GM18519 (cell line): ENCODE measurements at regions not wholly inside any gene's neighbourhood (a gene's known extent, or its start where the extent isn't known, plus 50 kb on each side); places are given as distances from the start of the nearest gene placed in this dataset.

Experiments used
- ATAC-seq: cut with Tn5 transposase; IDR thresholded peaks from one replicate; pipeline ENCODE4 v1.9.1; 2021; ENCODE audit warnings: mild to moderate bottlenecking, moderate library complexity; ENCODE audit not compliant: unreplicated experiment, low FRiP score

GRCh38 chr14:25220514-25220913, 170.6 kb upstream of the STXBP6 start:
- ATAC-seq, result no peak

DNA sequence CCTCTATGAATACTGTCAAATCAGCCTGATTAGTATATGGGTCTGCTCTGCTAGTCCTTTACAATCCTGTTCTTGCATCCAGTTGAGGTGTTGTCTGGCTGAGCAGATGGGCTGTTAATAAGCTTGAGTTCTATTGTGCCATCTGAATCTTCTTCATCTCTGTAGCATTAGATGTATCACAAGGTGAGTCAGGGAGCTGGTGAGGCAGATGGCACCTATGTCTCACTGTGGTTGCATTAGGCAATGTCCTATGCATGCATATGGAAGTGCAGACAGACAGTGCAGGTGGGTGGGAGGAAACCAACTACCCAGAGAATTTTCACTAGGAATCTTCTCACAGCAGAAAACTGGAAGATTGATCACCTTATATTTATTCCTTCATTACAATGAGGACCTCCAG, 165.7 kb upstream of the STXBP6 start:
- no peak for ATAC-seq

DNA sequence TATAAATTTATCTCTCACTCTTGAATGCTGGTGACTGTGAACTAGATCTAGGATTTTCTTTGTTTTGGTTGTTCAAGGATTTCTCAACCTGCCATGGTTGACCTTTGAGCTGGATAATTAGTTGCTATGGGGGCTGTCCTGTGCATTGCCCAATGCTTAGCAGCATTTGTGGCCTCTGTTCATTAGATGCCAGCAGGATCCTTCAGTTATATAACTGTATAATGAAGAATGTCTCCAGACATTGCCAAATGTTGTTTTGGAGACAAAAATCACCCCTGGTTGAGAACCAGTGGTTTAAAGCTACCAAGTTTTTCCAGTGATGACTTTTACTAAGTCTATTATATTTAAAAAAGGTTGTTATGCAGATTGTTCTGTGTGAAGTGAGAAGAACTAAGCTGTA, 147.9 kb upstream of the STXBP6 start:
- no peak for ATAC-seq

DNA sequence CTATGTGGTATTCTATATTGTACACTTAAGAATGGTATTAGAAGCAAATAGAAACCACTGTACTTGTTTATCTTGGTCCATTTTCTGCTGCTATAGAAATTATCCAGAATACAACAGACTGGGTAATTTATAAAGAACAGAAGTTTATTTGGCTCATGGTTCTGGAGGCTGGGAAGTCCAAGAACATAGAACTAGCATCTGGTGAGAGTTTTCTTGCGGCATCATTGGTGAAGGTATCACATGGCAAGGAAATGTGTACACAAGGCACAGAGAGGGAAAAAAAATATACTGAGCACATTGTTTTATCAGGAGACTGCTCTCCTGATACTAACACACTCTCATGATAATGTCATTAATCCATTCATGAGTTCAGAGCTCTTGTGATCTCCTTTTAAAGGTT, 130.3 kb upstream of the STXBP6 start:
- no peak for ATAC-seq

DNA sequence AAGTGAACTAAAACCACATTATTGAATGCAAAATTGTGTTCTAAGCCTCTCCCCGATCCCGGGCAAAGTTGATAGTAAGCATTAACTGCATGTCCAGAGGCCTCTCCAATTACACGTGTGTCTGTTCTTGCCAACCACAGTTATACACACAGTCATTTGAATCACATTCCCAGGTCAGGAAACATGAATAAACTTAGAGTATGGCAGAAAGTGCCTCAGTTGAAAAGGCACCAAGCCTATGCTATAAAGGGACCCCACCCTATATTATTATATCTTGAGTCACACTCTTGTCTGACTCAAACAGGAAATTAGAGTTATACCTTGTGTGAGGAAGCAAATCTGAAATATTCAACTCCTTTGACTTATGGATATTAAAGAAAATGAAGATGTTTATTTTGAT, 128.3 kb upstream of the STXBP6 start:
- ATAC-seq, result no peak

DNA sequence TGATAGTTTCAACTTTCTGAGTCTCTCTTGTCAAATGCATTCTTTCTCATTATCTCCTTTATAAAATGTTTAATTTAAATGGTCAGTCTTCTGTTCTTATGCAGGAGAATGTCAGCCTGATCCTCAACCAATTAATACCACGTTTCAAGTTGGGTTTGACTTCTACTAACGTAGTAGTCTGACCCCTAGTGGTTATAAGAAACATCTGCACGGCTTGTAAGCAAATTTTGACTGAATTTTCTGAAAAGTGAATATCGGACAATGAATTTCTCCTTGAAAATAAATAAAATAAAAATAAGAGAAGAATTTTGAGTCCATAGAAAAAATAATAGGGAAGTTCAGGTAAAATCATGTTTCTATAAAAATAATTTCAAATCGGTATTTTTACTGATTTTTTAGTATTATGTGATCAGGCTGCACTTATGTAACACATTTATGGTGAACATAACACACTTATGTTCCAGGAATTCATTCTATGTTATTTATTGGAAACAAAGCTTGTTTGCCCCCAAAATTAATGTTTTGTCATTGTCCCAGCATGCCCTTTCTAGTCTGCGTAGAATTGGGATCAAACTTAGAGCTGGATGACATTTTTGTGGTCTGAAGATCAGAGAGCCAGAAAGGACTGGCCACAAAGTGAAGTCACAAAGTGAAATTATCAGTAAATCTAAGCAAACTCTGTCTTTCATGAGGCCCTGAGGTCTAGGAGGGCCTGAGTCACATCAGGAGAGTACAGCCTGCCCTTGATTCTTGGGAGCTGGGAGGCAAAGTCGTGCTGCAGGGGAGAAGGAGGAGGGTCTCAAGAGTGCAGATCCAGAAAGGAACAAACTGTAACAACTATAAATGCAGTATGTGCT, 101.2 kb upstream of the STXBP6 start:
- no peak for ATAC-seq

- ATAC-seq, result no peak
Measured at GRCh38 chr14:25150401-25150800, 100.5 kb upstream of the STXBP6 start.

- no peak for ATAC-seq
Measured at GRCh38 chr14:25140411-25140810, 90.5 kb upstream of the STXBP6 start.

- ATAC-seq, result no peak
Measured at GRCh38 chr14:25136811-25137210, 86.9 kb upstream of the STXBP6 start.

DNA sequence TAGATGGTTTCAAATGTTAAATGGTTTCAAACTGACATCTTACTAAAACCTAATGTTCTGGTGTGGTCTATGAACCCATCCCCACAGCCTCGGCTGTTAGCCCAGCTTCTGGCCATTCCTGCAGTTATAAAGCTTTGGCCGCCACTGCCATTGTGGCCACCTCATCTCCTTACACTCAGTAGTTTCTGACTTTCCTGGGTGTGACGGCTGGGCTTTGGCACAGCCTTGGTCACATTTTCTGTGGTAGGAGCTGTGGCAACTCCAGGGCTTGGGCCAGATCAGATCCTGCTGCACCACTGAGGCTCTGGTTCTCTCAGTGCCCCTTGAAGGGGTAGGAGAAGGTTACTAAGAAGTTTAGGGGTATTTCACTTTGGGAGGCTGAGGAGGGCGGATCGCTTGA, 84.2 kb upstream of the STXBP6 start:
- ATAC-seq, result no peak

DNA sequence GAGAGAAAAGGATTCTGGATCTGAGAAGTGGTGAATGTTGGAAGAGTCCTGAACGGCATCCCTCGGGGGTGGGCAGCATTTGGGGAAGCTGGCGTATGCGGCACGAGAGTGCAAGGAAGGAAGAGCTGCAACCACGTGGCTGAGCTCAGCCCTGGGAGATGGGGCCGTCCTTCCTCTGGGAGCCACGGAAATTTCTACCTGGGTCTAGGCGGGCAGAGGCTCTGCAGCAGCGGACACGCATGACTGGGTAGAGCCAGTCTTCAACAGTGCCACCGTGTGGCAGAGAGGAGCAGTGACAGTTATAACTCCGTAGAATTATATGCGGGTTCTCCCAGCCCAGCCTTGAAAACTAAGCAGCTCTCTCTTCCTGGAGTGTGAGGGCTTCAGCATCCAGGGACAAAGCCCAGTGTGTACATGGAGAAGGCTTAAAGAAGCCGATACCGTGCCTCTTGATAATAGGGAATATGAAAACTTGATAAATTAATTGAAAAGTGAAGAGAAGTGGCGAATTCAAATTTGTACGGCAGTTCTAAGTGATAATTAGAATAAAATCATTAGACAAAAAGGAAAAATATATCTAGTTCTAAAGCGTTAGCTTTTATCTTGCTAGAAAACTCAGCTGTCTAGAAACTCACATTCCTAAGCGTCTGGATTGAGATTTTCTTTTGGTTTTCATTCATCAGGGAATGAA, 82.9 kb upstream of the STXBP6 start:
- peak; percentile 89 for ATAC-seq

DNA sequence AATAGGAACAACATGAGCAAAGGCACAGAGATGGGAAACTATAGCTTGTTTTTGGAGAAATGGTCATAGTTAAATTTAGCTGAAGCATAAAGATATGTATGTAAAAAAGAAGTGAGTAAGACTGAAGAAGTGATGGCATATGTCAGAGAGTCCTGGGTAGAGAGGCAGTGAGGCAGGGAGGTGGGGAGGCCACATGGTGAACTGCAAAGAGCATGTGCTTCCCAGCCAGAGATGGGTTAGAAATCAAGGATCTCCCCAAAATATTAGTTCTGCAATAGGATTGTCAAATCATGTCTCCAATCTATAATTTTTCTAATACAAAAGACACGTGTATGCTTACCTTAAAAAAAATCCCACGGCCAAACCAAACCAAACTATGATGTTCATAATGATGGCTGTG, 82.1 kb upstream of the STXBP6 start:
- ATAC-seq, result no peak

- no peak for ATAC-seq
Measured at GRCh38 chr14:25122843-25123242, 72.9 kb upstream of the STXBP6 start.

GRCh38 chr14:25122211-25122610, 72.3 kb upstream of the STXBP6 start:
- ATAC-seq, result no peak

- ATAC-seq, result no peak
Measured at GRCh38 chr14:25121337-25122129, 71.6 kb upstream of the STXBP6 start.

DNA sequence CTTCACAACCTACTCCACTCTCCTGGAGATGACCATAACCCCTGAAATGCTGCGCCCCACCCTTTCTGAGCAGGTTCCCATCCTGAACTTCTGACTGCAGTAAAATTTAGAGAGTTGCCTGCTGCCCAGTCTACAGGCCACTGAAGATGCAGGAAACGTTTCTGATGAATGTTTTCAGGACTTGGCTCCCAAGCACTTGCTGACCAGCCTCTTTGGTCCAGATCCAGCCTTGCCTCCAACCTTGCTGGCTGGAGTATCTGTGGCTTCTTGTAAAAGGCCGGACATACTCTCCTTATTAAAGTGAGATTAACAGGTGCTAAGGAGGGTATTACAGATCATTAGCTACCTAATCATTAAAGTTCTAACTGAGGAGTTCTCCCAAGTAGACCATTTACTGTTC, 70.3 kb upstream of the STXBP6 start:
- no peak for ATAC-seq

DNA sequence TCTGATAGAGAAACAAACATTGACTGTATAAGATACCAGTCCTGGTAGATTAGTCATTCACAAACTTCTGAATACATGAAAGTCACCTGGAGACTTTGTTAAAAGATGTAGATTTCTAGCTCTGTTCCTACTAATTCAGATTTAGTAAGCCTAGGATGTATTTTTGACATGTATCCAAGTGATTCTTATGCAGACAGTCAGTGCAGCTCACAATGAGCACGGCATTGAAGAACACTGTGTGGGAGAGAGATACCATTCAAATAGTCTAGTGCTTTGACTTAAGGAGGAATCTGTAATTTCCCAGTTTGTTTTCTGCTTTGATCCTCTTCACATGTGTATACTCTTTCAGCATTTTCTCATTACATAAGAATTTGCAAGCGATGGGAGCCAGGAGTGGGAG, 68.7 kb upstream of the STXBP6 start:
- ATAC-seq, result no peak

GRCh38 chr14:25117342-25117741, 67.4 kb upstream of the STXBP6 start:
- no peak for ATAC-seq

- no peak for ATAC-seq
Measured at GRCh38 chr14:25116607-25117006, 66.7 kb upstream of the STXBP6 start.

- no peak for ATAC-seq
Measured at GRCh38 chr14:25113394-25113793, 63.4 kb upstream of the STXBP6 start.

DNA sequence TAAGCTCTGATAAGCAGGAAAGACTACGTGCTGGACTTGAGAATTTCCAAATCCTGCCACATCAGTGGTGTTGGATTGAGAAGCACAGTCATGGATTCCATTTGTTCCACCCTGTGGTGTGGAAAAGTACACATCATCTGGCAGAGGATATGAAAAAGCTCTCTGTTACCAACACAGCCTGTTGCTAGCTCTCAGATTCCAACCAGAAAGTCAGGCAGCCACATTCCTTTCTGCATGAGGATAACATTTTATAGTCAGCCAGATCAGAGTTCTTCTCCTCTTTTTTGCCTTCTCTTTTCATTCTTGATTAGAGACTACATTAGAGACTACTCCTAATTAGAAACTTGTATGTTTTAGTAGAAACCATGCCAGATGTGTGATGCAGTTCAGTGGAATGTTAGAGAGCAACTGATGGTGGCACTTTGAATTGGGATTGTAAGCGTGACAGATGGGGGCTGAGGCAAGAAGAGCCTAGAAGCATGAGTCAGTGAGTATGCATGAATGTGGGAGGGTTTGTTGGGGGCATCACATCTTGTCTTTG, 61.2 kb upstream of the STXBP6 start:
- no peak for ATAC-seq
